PFSK-1 (cell line): ENCODE measurements at regions not wholly inside any gene's neighbourhood (a gene's known extent, or its start where the extent isn't known, plus 50 kb on each side); places are given as distances from the start of the nearest gene placed in this dataset.

Experiments used
- POLR2AphosphoS5 ChIP-seq: IDR thresholded peaks from 2 replicates; pipeline ENCODE4 v1.6.1; 2012; ENCODE audit warnings: low read depth, mild to moderate bottlenecking, control low read depth, low read length, moderate library complexity
- REST ChIP-seq, 2 experiments: IDR thresholded peaks; 2 replicates each; pipeline versions ENCODE4 v1.6.1 to v1.8.0; 2011 to 2012; ENCODE audit warnings: low read depth in 2 of 2, low read length in 2 of 2, control low read depth in 1 of 2, inconsistent platforms in 1 of 2, mild to moderate bottlenecking in 1 of 2, moderate library complexity in 1 of 2; ENCODE audit not compliant: insufficient read depth in 1 of 2

GRCh38 chr13:105466376-105466775 is 1069.1 kb downstream of the EFNB2 start:
- no peak for TF ChIP-seq REST (IDR thresholded peaks at IDR 0.05; ENCODE audit: insufficient read depth in 1 of 2, low read depth in 2 of 2, low read length in 2 of 2)
- TF ChIP-seq POLR2AphosphoS5: no peak
